H1 (cell line): ENCODE measurements at regions not wholly inside any gene's neighbourhood (a gene's known extent, or its start where the extent isn't known, plus 50 kb on each side); places are given as distances from the start of the nearest gene placed in this dataset.

Experiments used
- BACH1 ChIP-seq: IDR thresholded peaks from 2 replicates; pipeline ENCODE4 v1.6.1; 2012; ENCODE audit warnings: low read length, improper control_type of control experiment
- HDAC2 ChIP-seq, 2 experiments: fragments of 300-600 bp in 1 of 2; sonication (generic) in 1 of 2; IDR thresholded peaks; 2 replicates each; pipeline ENCODE4 v1.6.1; 2011 to 2012; ENCODE audit warnings: low read depth in 2 of 2, low read length in 2 of 2, mild to moderate bottlenecking in 2 of 2, moderate library complexity in 2 of 2, borderline replicate concordance in 1 of 2, inconsistent platforms in 1 of 2
- HDAC6 ChIP-seq: IDR thresholded peaks from one replicate; pipeline ENCODE4 v1.7.1; 2012; ENCODE audit warnings: low read depth, mild to moderate bottlenecking, inconsistent platforms, low read length, moderate library complexity
- PHF8 ChIP-seq: fragments of 200-600 bp; sonication (generic); conservative IDR thresholded peaks from 2 replicates; pipeline ENCODE4 v1.7.1; 2012; ENCODE audit warnings: low read depth, mild to moderate bottlenecking, inconsistent platforms, low read length, moderate library complexity
- POLR2AphosphoS5 ChIP-seq: IDR thresholded peaks from 2 replicates; pipeline ENCODE4 v1.6.1; 2011; ENCODE audit warnings: low read depth, low read length
- SRF ChIP-seq: IDR thresholded peaks from 2 replicates; pipeline ENCODE4 v1.6.1; 2011; ENCODE audit warnings: mild to moderate bottlenecking, low read depth, low read length, moderate library complexity
- TBP ChIP-seq: IDR thresholded peaks from 2 replicates; pipeline ENCODE4 v1.6.1; 2011; ENCODE audit warnings: low read depth, low read length, improper control_type of control experiment

DNA sequence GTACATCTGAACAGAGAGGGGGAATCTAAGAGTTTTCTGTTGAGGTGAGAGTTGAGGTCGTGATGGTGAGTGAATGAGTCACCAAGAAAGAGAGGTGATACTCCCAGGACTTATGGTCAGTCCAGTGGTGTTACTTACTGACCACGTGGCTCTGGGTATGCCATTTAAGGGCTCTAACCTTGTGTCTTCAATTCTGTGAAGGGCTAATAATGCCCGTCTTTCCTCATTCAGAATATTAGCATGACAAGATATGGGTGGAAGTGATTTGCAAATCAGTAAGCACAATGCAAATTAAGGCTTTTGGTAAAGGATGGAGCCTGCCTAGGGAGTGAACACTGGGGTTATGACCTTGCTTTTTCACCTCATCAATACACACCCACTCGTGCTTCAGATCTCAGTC, 75.2 kb downstream of the COQ2 start (continued):
- TF ChIP-seq POLR2AphosphoS5, result no peak
- TF ChIP-seq HDAC6, result no peak
- no peak for TF ChIP-seq SRF
- no peak for TF ChIP-seq BACH1
- no peak for TF ChIP-seq PHF8
- no peak for TF ChIP-seq TBP
- no peak for TF ChIP-seq HDAC2 (IDR thresholded peaks at IDR 0.05; ENCODE audit: borderline replicate concordance in 1 of 2, low read depth in 2 of 2, low read length in 2 of 2)
